ENCODE measurements at regions not wholly inside any gene's neighbourhood (a gene's known extent, or its start where the extent isn't known, plus 50 kb on each side); places are given as distances from the start of the nearest gene placed in this dataset.
A peak's percentile ranks its signal among the peaks of the same experiment; 100 is the strongest.

GRCh38 chr20:60453388-60454246, 495.4 kb downstream of the CDH26 start:
- no peak for FAIRE-seq

DNA sequence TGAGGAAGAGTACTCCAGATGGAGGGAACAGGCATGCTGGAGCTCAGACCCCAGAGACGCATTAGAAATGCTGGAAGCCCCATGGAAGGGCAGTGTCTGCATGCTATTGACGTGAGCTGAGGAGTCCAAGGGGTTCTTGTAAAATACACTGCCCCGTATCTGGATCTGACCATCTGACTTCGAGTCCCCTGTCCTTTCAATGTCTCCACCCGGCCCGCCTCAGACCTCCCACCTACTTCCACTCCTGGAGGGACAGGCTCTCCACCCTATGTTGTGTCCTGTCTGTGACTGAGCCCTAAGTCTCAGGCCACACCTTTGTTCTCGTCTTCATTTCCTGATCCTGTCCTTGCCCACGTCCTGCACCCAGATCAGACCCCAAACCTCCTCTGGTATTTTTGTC, 496.3 kb downstream of the CDH26 start:
- DNase-seq: no peak
- no peak overlapping the region for H3K4me3 ChIP-seq (ENCODE audit: low read length in 3 of 3)
- no peak for TF ChIP-seq CTCF (IDR thresholded peaks at IDR 0.05; ENCODE audit: borderline replicate concordance, extremely low read depth, insufficient read depth)
- H3K27me3 ChIP-seq (ENCODE audit: control insufficient read depth, insufficient read depth, low read length): no peaks in the 10 kb centered on the region
- FAIRE-seq: no peak
- intact Hi-C loops (cut with DNase I): no loop called here
- no peak overlapping the region for H3K27ac ChIP-seq (ENCODE audit: low read depth in 2 of 2, low read length in 2 of 2)
- no peak overlapping the region for H3K9ac ChIP-seq (ENCODE audit: low read length in 3 of 3)
- no peaks in the 10 kb centered on the region for H3K4me1 ChIP-seq (ENCODE audit: control insufficient read depth in 2 of 3, insufficient read depth in 2 of 3, low read depth in 1 of 3, low read length in 3 of 3)
- H3K9me3 ChIP-seq (ENCODE audit: control insufficient read depth in 2 of 3, insufficient read depth in 1 of 3, low read length in 3 of 3): no peaks in the 10 kb centered on the region
- no peaks in the 10 kb centered on the region for H3K36me3 ChIP-seq (ENCODE audit: control insufficient read depth in 2 of 3, insufficient read depth in 3 of 3, low read length in 3 of 3)

More at GRCh38 chr20:60453388-60454246, 495.4 kb downstream of the CDH26 start:
- Histone ChIP-seq H3K4me1 (ENCODE audit: control insufficient read depth in 2 of 3, insufficient read depth in 2 of 3, low read depth in 1 of 3, low read length in 3 of 3) (no peaks in the 10 kb centered on the region), H3K9me3 (ENCODE audit: control insufficient read depth in 2 of 3, insufficient read depth in 1 of 3, low read length in 3 of 3) (no peaks in the 10 kb centered on the region), H3K27me3 (ENCODE audit: control insufficient read depth, insufficient read depth, low read length) (no peaks in the 10 kb centered on the region), H3K27ac (ENCODE audit: low read depth in 2 of 2, low read length in 2 of 2) (no peak overlapping the region), H3K4me3 (ENCODE audit: low read length in 3 of 3) (no peak overlapping the region), H3K36me3 (ENCODE audit: control insufficient read depth in 2 of 3, insufficient read depth in 3 of 3, low read length in 3 of 3) (no peaks in the 10 kb centered on the region), H3K9ac (ENCODE audit: low read length in 3 of 3) (no peak overlapping the region)
- intact Hi-C loops (cut with DNase I): no loop called here
- DNase-seq: peak in 3 of 5 donors; percentile 19 to 24 (median 21)
- TF ChIP-seq CTCF (IDR thresholded peaks at IDR 0.05; ENCODE audit: borderline replicate concordance, extremely low read depth, insufficient read depth): no peak

DNA sequence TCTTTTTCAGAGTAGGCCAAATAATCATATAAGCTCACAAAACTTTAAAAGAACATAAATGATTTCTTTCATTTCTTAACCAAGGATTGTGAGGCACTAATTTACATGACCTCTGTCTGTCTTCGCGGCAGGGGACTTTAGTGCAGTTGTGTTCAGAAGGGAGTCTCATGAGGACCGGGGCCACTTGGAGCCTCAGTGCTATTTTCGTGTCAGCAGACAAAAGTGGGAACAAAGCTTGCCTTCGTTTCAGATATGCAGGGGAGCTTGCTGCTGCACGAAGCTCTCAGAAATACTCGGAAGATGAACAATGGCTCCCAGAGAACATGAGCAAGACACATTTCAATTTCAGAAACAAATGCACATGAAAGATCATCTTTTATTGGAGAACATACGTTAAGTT, 497.0 kb downstream of the CDH26 start:
- intact Hi-C loops (cut with DNase I): no loop called here
- DNase-seq (no peak), FAIRE-seq (no peak)
- Histone ChIP-seq H3K27me3 (ENCODE audit: control insufficient read depth, insufficient read depth, low read length) (no peaks in the 10 kb centered on the region), H3K9me3 (ENCODE audit: control insufficient read depth in 2 of 3, insufficient read depth in 1 of 3, low read length in 3 of 3) (no peaks in the 10 kb centered on the region), H3K36me3 (ENCODE audit: control insufficient read depth in 2 of 3, insufficient read depth in 3 of 3, low read length in 3 of 3) (no peaks in the 10 kb centered on the region), H3K4me1 (ENCODE audit: control insufficient read depth in 2 of 3, insufficient read depth in 2 of 3, low read depth in 1 of 3, low read length in 3 of 3) (no peaks in the 10 kb centered on the region), H3K27ac (ENCODE audit: low read depth in 2 of 2, low read length in 2 of 2) (no peak overlapping the region), H3K4me3 (ENCODE audit: low read length in 3 of 3) (no peak overlapping the region), H3K9ac (ENCODE audit: low read length in 3 of 3) (no peak overlapping the region)
- no peak for TF ChIP-seq CTCF (IDR thresholded peaks at IDR 0.05; ENCODE audit: borderline replicate concordance, extremely low read depth, insufficient read depth)

Data from kidney (tissue), 13 donors.